ENCODE measurements at regions not wholly inside any gene's neighbourhood (a gene's known extent, or its start where the extent isn't known, plus 50 kb on each side); places are given as distances from the start of the nearest gene placed in this dataset.

GRCh38 chr6:126551832-126552231 lies 211.9 kb downstream of the CENPW start:
- no peak overlapping the region for H3K4me3 ChIP-seq
- no peaks in the 10 kb centered on the region for H3K9me3 ChIP-seq
- intact Hi-C loops (cut with DNase I): no loop called here
- H3K27ac ChIP-seq (replicated peaks in 1 of 4): no peak overlapping the region
- no peaks in the 10 kb centered on the region for H3K27me3 ChIP-seq
- DNase-seq (ENCODE audit: extremely low spot score): no peak
- H3K4me1 ChIP-seq: no peaks in the 10 kb centered on the region
- WGBS: 74% methylated on average over 1 of the region's 1 CpG
- H3K36me3 ChIP-seq: no peaks in the 10 kb centered on the region
- TF ChIP-seq POLR2AphosphoS5 (IDR thresholded peaks at IDR 0.05): no peak
- TF ChIP-seq POLR2A (IDR thresholded peaks at IDR 0.05; ENCODE audit: low read depth): no peak
- TF ChIP-seq EP300 (IDR thresholded peaks at IDR 0.05): no peak
- TF ChIP-seq, protein P1, sequence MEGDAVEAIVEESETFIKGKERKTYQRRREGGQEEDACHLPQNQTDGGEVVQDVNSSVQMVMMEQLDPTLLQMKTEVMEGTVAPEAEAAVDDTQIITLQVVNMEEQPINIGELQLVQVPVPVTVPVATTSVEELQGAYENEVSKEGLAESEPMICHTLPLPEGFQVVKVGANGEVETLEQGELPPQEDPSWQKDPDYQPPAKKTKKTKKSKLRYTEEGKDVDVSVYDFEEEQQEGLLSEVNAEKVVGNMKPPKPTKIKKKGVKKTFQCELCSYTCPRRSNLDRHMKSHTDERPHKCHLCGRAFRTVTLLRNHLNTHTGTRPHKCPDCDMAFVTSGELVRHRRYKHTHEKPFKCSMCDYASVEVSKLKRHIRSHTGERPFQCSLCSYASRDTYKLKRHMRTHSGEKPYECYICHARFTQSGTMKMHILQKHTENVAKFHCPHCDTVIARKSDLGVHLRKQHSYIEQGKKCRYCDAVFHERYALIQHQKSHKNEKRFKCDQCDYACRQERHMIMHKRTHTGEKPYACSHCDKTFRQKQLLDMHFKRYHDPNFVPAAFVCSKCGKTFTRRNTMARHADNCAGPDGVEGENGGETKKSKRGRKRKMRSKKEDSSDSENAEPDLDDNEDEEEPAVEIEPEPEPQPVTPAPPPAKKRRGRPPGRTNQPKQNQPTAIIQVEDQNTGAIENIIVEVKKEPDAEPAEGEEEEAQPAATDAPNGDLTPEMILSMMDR (IDR thresholded peaks at IDR 0.05): no peak

- H3K9me3 ChIP-seq: no peaks in the 10 kb centered on the region
- 83% methylated on average over 1 of the region's 1 CpG for WGBS
Measured at GRCh38 chr6:126553854-126554253, 213.9 kb downstream of the CENPW start.

DNA sequence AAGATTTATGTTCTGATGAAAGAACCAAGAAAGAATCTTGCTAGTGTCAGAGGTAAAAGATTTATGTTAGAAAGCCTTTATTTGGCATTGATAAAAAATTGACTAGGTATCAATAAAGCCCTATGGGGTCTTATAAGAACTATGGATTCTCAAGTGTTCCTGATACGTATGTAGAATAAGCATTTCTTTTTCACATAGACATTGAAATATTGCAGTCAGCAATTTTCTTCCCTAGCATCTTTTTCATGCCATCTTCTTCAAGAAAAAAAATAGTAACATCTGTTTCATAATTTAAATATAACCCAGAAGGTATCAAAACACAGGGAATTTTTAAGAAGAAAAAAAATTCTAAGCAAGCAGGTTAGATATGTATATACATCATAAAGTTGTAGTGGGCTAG lies 230.6 kb downstream of the CENPW start:
- no peaks in the 10 kb centered on the region for H3K36me3 ChIP-seq
- no peaks in the 10 kb centered on the region for H3K4me1 ChIP-seq
- DNase-seq (ENCODE audit: extremely low spot score): no peak
- TF ChIP-seq EP300 (IDR thresholded peaks at IDR 0.05) (no peak), POLR2A (IDR thresholded peaks at IDR 0.05; ENCODE audit: low read depth) (no peak), POLR2AphosphoS5 (IDR thresholded peaks at IDR 0.05) (no peak)
- TF ChIP-seq, protein P1 (IDR thresholded peaks at IDR 0.05): no peak
- no peaks in the 10 kb centered on the region for H3K27me3 ChIP-seq
- no peak overlapping the region for H3K27ac ChIP-seq (replicated peaks in 1 of 4)
- H3K4me3 ChIP-seq: no peak overlapping the region
- WGBS: 50% methylated on average over 1 of the region's 1 CpG
- intact Hi-C loops (cut with DNase I): no loop called here
- H3K9me3 ChIP-seq: no peaks in the 10 kb centered on the region

More at GRCh38 chr6:126553854-126554253, 213.9 kb downstream of the CENPW start:
- Histone ChIP-seq H3K36me3 (no peaks in the 10 kb centered on the region), H3K27me3 (no peaks in the 10 kb centered on the region), H3K4me3 (no peak overlapping the region), H3K4me1 (no peaks in the 10 kb centered on the region), H3K27ac (replicated peaks in 1 of 4) (no peak overlapping the region)
- no peak for TF ChIP-seq EP300 (IDR thresholded peaks at IDR 0.05)
- TF ChIP-seq POLR2A (IDR thresholded peaks at IDR 0.05; ENCODE audit: low read depth): no peak
- DNase-seq (ENCODE audit: extremely low spot score): no peak
- intact Hi-C loops (cut with DNase I): no loop called here

DNA sequence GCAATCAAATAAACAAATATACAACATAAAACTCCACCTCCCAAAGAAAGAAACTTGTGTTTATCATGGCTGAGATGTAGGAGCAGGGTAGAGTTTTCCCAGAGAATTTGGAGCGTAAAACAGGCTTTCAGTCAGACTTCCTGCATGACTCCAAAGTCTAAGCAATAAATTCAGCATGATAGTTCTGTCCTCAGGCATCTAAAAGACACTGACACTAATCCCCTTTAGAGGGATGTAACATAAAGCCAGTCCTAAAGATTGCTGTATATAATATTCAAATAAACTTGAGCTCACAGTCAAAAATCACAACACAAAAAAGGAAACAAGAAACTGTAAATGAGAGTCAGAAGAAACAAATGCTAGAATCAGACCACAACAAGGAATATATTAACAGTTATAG lies 234.4 kb downstream of the CENPW start:
- DNase-seq (ENCODE audit: extremely low spot score): no peak
- Histone ChIP-seq H3K9me3 (no peaks in the 10 kb centered on the region), H3K27me3 (no peaks in the 10 kb centered on the region), H3K4me1 (no peaks in the 10 kb centered on the region), H3K4me3 (no peak overlapping the region), H3K27ac (replicated peaks in 1 of 4) (no peak overlapping the region), H3K36me3 (no peaks in the 10 kb centered on the region)
- TF ChIP-seq EP300 (IDR thresholded peaks at IDR 0.05) (no peak), POLR2A (IDR thresholded peaks at IDR 0.05; ENCODE audit: low read depth) (no peak), POLR2AphosphoS5 (IDR thresholded peaks at IDR 0.05) (no peak)
- TF ChIP-seq, protein P1 (IDR thresholded peaks at IDR 0.05): no peak
- intact Hi-C loops (cut with DNase I): no loop called here
- 63% methylated on average over 1 of the region's 1 CpG for WGBS

GRCh38 chr6:126581316-126581715 lies 241.4 kb downstream of the CENPW start:
- intact Hi-C loops (cut with DNase I): no loop called here
- H3K9me3 ChIP-seq: peaks cover 0 to 5% (median 0%) of the 10 kb centered on the region in 4 donors

More at GRCh38 chr6:126581316-126581715, 241.4 kb downstream of the CENPW start:
- H3K4me1 ChIP-seq: no peaks in the 10 kb centered on the region
- no peak overlapping the region for H3K4me3 ChIP-seq
- no peak overlapping the region for H3K27ac ChIP-seq (replicated peaks in 1 of 4)
- no peaks in the 10 kb centered on the region for H3K36me3 ChIP-seq
- TF ChIP-seq, protein P1 (IDR thresholded peaks at IDR 0.05): no peak
- no peak for TF ChIP-seq POLR2A (IDR thresholded peaks at IDR 0.05; ENCODE audit: low read depth)
- TF ChIP-seq POLR2AphosphoS5 (IDR thresholded peaks at IDR 0.05): no peak
- no peak for TF ChIP-seq EP300 (IDR thresholded peaks at IDR 0.05)
- no peak for DNase-seq (ENCODE audit: extremely low spot score)
- no peaks in the 10 kb centered on the region for H3K27me3 ChIP-seq
